HepG2 (cell line): ENCODE measurements at regions not wholly inside any gene's neighbourhood (a gene's known extent, or its start where the extent isn't known, plus 50 kb on each side); places are given as distances from the start of the nearest gene placed in this dataset.
"Not testable (repeated sequence)": the region's sequence is repeated elsewhere in the genome, so short reads cannot be mapped to it uniquely, and the experiment has no call there.

Source experiments
- ATAC-seq: fragments of 200-7000 bp; cut with Tn5 transposase; 3 replicates; pipeline ENCODE4 v1.9.1; 2020; ENCODE audit warnings: mild to moderate bottlenecking, moderate library complexity
- BruUV-seq: library from RNA; stranded (reverse); fragments of 400-500 nt; replicated peaks from 2 replicates; lab custom pipeline; 2021; lab: Mats Ljungman, UMichigan
- CTCF ChIA-PET: fragments of 300-600 bp; formaldehyde crosslinking; extraction: SDS; loops from one replicate; lab custom pipeline; 2021; ENCODE audit warnings: low total read pairs, inconsistent platforms, low intra/inter-chr PET ratio; lab: Yijun Ruan, JAX
- POLR2A ChIA-PET: fragments of 350-600 bp; sonication (Branson Sonifier 250); formaldehyde crosslinking; loops from one replicate; lab custom pipeline; 2020; ENCODE audit warnings: antibody characterized with exemption, inconsistent platforms; lab: Yijun Ruan, JAX
- DNase-seq: peaks from one replicate; pipeline ENCODE4 v3.0.0-alpha.2; 2015; ENCODE audit warnings: low spot score
- FAIRE-seq: peaks from 3 replicates; lab custom pipeline; 2011; peaks lifted over from hg19 to GRCh38; lab: Jason Lieb, UNC
- H2AFZ ChIP-seq: one replicate; pipeline ENCODE4 v1.6.1; 2011; ENCODE audit warnings: low read length, inconsistent platforms
- H3K27ac ChIP-seq: fragments of 300-600 bp; 3 replicates; pipeline ENCODE4 v1.8.0; 2011; ENCODE audit warnings: mixed run types, mild to moderate bottlenecking, mixed read lengths, low read length, inconsistent platforms; ENCODE audit not compliant: insufficient read depth; ENCODE audit errors: extremely low read length
- H3K27me3 ChIP-seq, 2 experiments: fragments of 200-600 bp in 1 of 2; 2 replicates in 1 of 2; 3 replicates in 1 of 2; pipeline versions ENCODE4 v1.6.0 to v1.8.0; 2011; ENCODE audit warnings: low read length in 2 of 2, mild to moderate bottlenecking in 2 of 2, moderate library complexity in 2 of 2, inconsistent platforms in 1 of 2; ENCODE audit not compliant: insufficient read depth in 2 of 2, control insufficient read depth in 1 of 2
- H3K36me3 ChIP-seq, 2 experiments: fragments of 200-600 bp in 1 of 2; replicated peaks in 1 of 2; 2 replicates in 1 of 2; 3 replicates in 1 of 2; pipeline versions ENCODE4 v1.5.1 to v1.8.0; 2011; ENCODE audit warnings: low read length in 2 of 2, inconsistent platforms in 1 of 2; ENCODE audit not compliant: insufficient read depth in 2 of 2, control insufficient read depth in 1 of 2
- H3K4me1 ChIP-seq: 2 replicates; pipeline ENCODE4 v1.5.1; 2012; ENCODE audit warnings: low read length, inconsistent platforms; ENCODE audit not compliant: insufficient read depth
- H3K4me2 ChIP-seq: 2 replicates; pipeline ENCODE4 v1.6.0; 2011; ENCODE audit warnings: low read depth, low read length, inconsistent platforms
- H3K4me3 ChIP-seq, 3 experiments: fragments of 200-600 bp in 1 of 3; sonication (generic), shearing (Covaris generic) in 1 of 3; replicated peaks in 1 of 3; 2 replicates each; pipeline ENCODE4 v1.5.1; 2011 to 2016; ENCODE audit warnings: low read length in 3 of 3, inconsistent platforms in 2 of 3, low read depth in 2 of 3, mild to moderate bottlenecking in 2 of 3, control low read depth in 1 of 3, mixed read lengths in 1 of 3; ENCODE audit not compliant: insufficient read depth in 1 of 3
- H3K79me2 ChIP-seq: one replicate; pipeline ENCODE4 v1.6.1; 2011; ENCODE audit warnings: low read length, inconsistent platforms; ENCODE audit not compliant: insufficient read depth
- H3K9ac ChIP-seq: 2 replicates; pipeline ENCODE4 v1.6.0; 2011; ENCODE audit warnings: mild to moderate bottlenecking, low read depth, low read length, inconsistent platforms; ENCODE audit not compliant: insufficient read depth
- H3K9me3 ChIP-seq: 2 replicates; pipeline ENCODE4 v1.5.1; 2012; ENCODE audit warnings: mild to moderate bottlenecking, low read length
- H4K20me1 ChIP-seq: 2 replicates; pipeline ENCODE4 v1.6.0; 2011; ENCODE audit warnings: inconsistent platforms, mild to moderate bottlenecking, low read length, moderate library complexity; ENCODE audit not compliant: insufficient read depth
- WGBS: methylation state at CpG from one replicate; pipeline ENCODE4 v1.1.6; 2017; ENCODE audit warnings: low lambda C conversion rate; 5-methylcytosine and 5-hydroxymethylcytosine counted together
- in situ Hi-C: cut with HindIII; loops from 2 replicates; pipeline ENCODE4 v1.10.0; 2017; ENCODE audit warnings: low pct_unique_long_range_greater_than_20kb; ENCODE audit not compliant: extremely low pct_ligation_motif_present
- intact Hi-C: fragments of 100-400 bp; cut with micrococcal nuclease; formaldehyde crosslinking; loops from one replicate; pipeline ENCODE4 v1.10.0; 2022; ENCODE audit not compliant: unreplicated experiment

DNA sequence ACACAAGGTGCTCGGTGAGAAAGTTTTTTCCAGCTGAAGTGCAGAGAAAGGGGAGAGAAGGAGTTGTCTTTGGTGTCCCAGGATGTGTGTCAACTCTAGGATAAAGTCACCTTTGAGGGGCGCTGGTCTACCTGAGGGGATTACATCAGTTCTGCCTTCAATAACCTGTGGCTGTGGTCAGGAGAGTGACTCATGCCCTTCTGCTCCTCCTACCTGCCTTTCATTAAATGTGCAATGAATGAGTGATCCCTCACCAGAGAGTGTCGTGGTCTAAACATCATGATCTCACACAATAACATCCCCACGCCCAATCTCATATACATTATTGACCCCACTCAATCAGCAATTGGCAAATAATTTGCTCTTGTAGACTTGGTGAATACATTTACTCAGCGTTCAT lies 83.4 kb downstream of the OR4M2 start:
- H3K9ac ChIP-seq, FAIRE-seq, H4K20me1 ChIP-seq, H3K4me3 ChIP-seq, BruUV-seq, H3K27me3 ChIP-seq, H2AFZ ChIP-seq, H3K36me3 ChIP-seq, POLR2A ChIA-PET, ATAC-seq, H3K9me3 ChIP-seq, H3K79me2 ChIP-seq, CTCF ChIA-PET, H3K4me2 ChIP-seq, H3K27ac ChIP-seq, DNase-seq, in situ Hi-C loops, intact Hi-C loops, H3K4me1 ChIP-seq: not testable (repeated sequence)
- no CpG with 5 or more reads among the region's 5 CpGs for WGBS

GRCh38 chr15:22167521-22167920 lies 87.2 kb downstream of the OR4M2 start:
- H3K27me3 ChIP-seq, in situ Hi-C loops, POLR2A ChIA-PET, CTCF ChIA-PET, intact Hi-C loops, H3K9me3 ChIP-seq, H3K27ac ChIP-seq, H3K36me3 ChIP-seq, H3K4me2 ChIP-seq, DNase-seq, H3K4me1 ChIP-seq, H4K20me1 ChIP-seq, ATAC-seq, H3K4me3 ChIP-seq, FAIRE-seq, H3K9ac ChIP-seq, H2AFZ ChIP-seq, H3K79me2 ChIP-seq, BruUV-seq: not testable (repeated sequence)
- WGBS = no CpG with 5 or more reads among the region's 3 CpGs

DNA sequence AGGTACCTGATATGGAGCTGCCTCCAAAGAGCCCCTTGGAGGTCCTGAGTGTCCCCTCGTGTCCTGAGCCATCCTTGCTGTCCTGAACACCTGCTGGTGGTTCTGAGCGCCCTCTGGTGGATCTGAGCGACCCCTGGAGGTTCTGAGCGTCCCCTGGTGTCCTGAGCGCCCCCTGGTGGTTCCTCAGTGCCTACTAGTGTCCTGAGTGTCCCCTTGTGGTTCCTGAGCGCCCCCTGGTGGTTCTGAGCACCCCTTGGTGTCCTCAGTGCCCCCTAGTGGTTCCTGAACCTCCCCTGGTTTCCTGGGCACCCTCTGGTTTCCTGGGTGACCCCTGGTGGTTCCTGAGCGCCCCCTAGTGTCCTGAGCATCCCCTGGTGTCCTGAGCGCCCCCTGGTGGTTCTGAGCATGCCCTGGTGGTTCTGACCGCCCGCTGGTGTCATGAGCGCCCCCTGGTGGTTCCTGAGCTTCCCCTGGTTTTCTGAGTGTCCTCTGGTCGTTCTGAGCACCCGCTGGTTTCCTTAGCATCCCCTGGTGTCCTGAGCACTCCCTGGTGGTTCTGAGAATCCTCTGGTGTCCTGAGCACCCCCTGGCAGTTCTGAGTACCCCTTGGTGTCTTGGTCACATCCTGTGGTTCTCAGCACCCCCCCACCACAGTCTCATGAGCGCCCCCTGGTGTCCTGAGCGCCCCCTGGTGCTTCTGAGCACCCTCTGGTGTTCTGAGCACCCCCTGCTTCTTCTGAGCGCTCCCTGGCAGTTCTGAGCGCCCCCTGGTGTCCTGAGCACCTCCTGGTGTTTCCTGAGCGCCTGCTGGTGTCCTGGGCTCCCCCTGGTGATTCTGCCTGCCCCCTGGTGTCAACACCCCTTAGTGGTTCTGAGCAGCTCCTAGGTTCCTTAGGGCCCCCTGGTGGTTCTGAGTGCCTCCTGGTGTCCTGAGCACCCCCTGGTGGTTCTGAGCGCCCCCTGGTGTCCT lies 93.0 kb downstream of the OR4M2 start:
- peak; percentile 81 for ATAC-seq
- DNase-seq, H3K27me3 ChIP-seq, H3K27ac ChIP-seq, H3K4me3 ChIP-seq, BruUV-seq, FAIRE-seq, H3K36me3 ChIP-seq, H3K9ac ChIP-seq, H2AFZ ChIP-seq, H3K4me1 ChIP-seq, POLR2A ChIA-PET, intact Hi-C loops, H3K4me2 ChIP-seq, H3K9me3 ChIP-seq, H3K79me2 ChIP-seq, CTCF ChIA-PET, H4K20me1 ChIP-seq, in situ Hi-C loops: not testable (repeated sequence)
- WGBS = no CpG with 5 or more reads among the region's 19 CpGs

- DNase-seq, H4K20me1 ChIP-seq, H3K4me3 ChIP-seq, H2AFZ ChIP-seq, intact Hi-C loops, H3K36me3 ChIP-seq, in situ Hi-C loops, POLR2A ChIA-PET, H3K4me2 ChIP-seq, H3K9ac ChIP-seq, H3K4me1 ChIP-seq, H3K9me3 ChIP-seq, H3K27ac ChIP-seq, ATAC-seq, CTCF ChIA-PET, H3K27me3 ChIP-seq, BruUV-seq, FAIRE-seq, H3K79me2 ChIP-seq: not testable (repeated sequence)
- no CpG with 5 or more reads among the region's 5 CpGs for WGBS
Measured at GRCh38 chr15:22174088-22174487, 93.8 kb downstream of the OR4M2 start.
